Spleen (tissue), 11 donors: ENCODE measurements at regions not wholly inside any gene's neighbourhood (a gene's known extent, or its start where the extent isn't known, plus 50 kb on each side); places are given as distances from the start of the nearest gene placed in this dataset.

Experiments
- DNase-seq: peaks from one replicate; pipeline ENCODE4 v3.0.0-alpha.2; 2020
- H3K27ac ChIP-seq, 8 donors: fragments of 200-600 bp; sonication (generic) in 7 of 8; 1 replicate in 4 of 8; 2 replicates in 4 of 8; pipeline versions ENCODE4 v1.5.0 to v1.8.0; 2016 to 2021; ENCODE audit warnings: inconsistent platforms in 4 of 8, mild to moderate bottlenecking in 4 of 8, moderate library complexity in 1 of 8
- H3K27me3 ChIP-seq, 7 donors: fragments of 200-600 bp; sonication (generic) in 6 of 7; replicated peaks in 1 of 7; 1 replicate in 4 of 7; 2 replicates in 3 of 7; pipeline versions ENCODE4 v1.5.0 to v1.8.0; 2016 to 2021; ENCODE audit warnings: inconsistent platforms in 3 of 7, mild to moderate bottlenecking in 1 of 7
- H3K36me3 ChIP-seq, 6 donors: fragments of 200-600 bp; sonication (generic) in 5 of 6; 1 replicate in 4 of 6; 2 replicates in 2 of 6; pipeline versions ENCODE4 v1.5.0 to v1.8.0; 2016 to 2021; ENCODE audit warnings: inconsistent platforms in 2 of 6
- H3K4me1 ChIP-seq, 6 donors: fragments of 200-600 bp; sonication (generic) in 5 of 6; 1 replicate in 3 of 6; 2 replicates in 3 of 6; pipeline versions ENCODE4 v1.5.0 to v1.8.0; 2016 to 2021; ENCODE audit warnings: inconsistent platforms in 3 of 6
- H3K4me3 ChIP-seq, 8 donors: fragments of 200-600 bp; sonication (generic) in 7 of 8; 1 replicate in 4 of 8; 2 replicates in 4 of 8; pipeline versions ENCODE4 v1.5.0 to v1.8.0; 2016 to 2021; ENCODE audit warnings: inconsistent platforms in 4 of 8, mild to moderate bottlenecking in 4 of 8, moderate library complexity in 2 of 8
- H3K9me3 ChIP-seq, 8 donors: fragments of 200-600 bp; sonication (generic) in 7 of 8; 1 replicate in 4 of 8; 2 replicates in 4 of 8; pipeline versions ENCODE4 v1.5.0 to v1.8.0; 2016 to 2021; ENCODE audit warnings: inconsistent platforms in 4 of 8
- CTCF ChIP-seq, 11 experiments: fragments of 200-600 bp in 7 of 11; fragments of 450-650 bp in 4 of 11; sonication (generic) in 4 of 11; IDR thresholded peaks in 8 of 11; conservative IDR thresholded peaks in 3 of 11; 1 replicate in 7 of 11; 2 replicates in 4 of 11; pipeline versions ENCODE4 v1.4.0 to v1.8.0; 2016 to 2021; ENCODE audit warnings: antibody characterized with exemption in 11 of 11, inconsistent platforms in 4 of 11, mild to moderate bottlenecking in 1 of 11
- POLR2A ChIP-seq, 3 donors: fragments of 450-650 bp; IDR thresholded peaks; one replicate each; pipeline ENCODE4 v1.5.1; 2017; ENCODE audit warnings: antibody characterized with exemption in 3 of 3, mild to moderate bottlenecking in 1 of 3
- POLR2AphosphoS5 ChIP-seq, 3 donors: sonication (generic); formaldehyde crosslinking; IDR thresholded peaks; one replicate each; pipeline ENCODE4 v1.5.1; 2017; ENCODE audit warnings: antibody characterized with exemption in 3 of 3
- WGBS, 5 donors: extraction: QIAGEN DNeasy Blood & Tissue Kit in 3 of 5; methylation state at CpG; one replicate each; pipeline versions ENCODE4 v1.1.5 to v1.1.7; 2013 to 2018; 5-methylcytosine and 5-hydroxymethylcytosine counted together
- intact Hi-C: fragments of 100-400 bp; cut with DNase I; formaldehyde crosslinking; loops from one replicate; pipeline ENCODE4 v1.15.0; 2023; ENCODE audit warnings: low total_unique reads
- donor health status: healthy with polysubstance abuse.
- donor health status: DM: no; HTN: no; CAD: no; lungs with moderate emphysema.
- donor health status: DM: no; HTN: no; CAD: no.
- donor health status: Bipolar disorder and iron deficiency.
- donor health status: healthy.
- donor health status: DM: no; HTN: no; CAD: no.
- donor health status: DM: yes; HTN: yes; CAD: no.

GRCh38 chr10:25114036-25114411, 60.8 kb upstream of the GPR158 start:
- no peak for DNase-seq
- Histone ChIP-seq H3K4me3 (no peak overlapping the region), H3K4me1 (peaks cover 0 to 4% (median 0%) of the 10 kb centered on the region in 6 donors), H3K27ac (no peak overlapping the region), H3K9me3 (no peaks in the 10 kb centered on the region), H3K36me3 (no peaks in the 10 kb centered on the region), H3K27me3 (peaks cover 0 to 75% (median 10%) of the 10 kb centered on the region in 7 donors)
- WGBS, 5 donors: 78 to 88% (median 85%) methylated on average over 2 of the region's 2 CpGs
- intact Hi-C loops: no loop called here
- TF ChIP-seq CTCF (IDR thresholded peaks at IDR 0.05 in 8 of 11, conservative IDR thresholded peaks at IDR 0.05 in 3 of 11) (no peak), POLR2AphosphoS5 (IDR thresholded peaks at IDR 0.05) (no peak), POLR2A (IDR thresholded peaks at IDR 0.05) (no peak)

DNA sequence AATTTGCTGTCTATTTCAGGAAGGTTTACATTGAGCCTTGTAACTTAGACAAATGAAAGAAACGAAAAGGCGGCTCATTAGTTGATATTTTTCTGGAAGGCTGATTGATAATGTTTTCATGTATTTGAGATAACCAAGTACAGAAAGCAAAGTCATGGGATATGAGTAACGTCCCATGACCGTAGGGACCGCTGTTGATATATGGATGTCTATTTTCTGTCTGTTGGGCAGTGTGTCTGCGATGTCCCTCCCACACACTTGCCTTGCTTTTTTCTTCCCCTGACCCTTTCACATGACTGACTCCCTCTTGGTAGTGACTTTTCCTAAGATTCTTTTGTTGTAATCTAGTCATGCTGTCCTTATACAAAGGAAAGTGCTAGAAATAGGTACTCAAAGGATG, 57.0 kb upstream of the GPR158 start:
- intact Hi-C loops: no loop called here
- no peak for DNase-seq
- no peaks in the 10 kb centered on the region for H3K36me3 ChIP-seq
- H3K27me3 ChIP-seq: peaks cover 0 to 53% (median 9%) of the 10 kb centered on the region in 7 donors
- WGBS, 5 donors: 82 to 88% (median 84%) methylated on average over 6 of the region's 6 CpGs
- H3K4me1 ChIP-seq: peaks cover 0 to 4% (median 0%) of the 10 kb centered on the region in 6 donors
- H3K9me3 ChIP-seq: peaks cover 0 to 10% (median 8%) of the 10 kb centered on the region in 8 donors
- no peak overlapping the region for H3K27ac ChIP-seq
- no peak overlapping the region for H3K4me3 ChIP-seq
- TF ChIP-seq POLR2A (IDR thresholded peaks at IDR 0.05): no peak
- no peak for TF ChIP-seq POLR2AphosphoS5 (IDR thresholded peaks at IDR 0.05)
- TF ChIP-seq CTCF (IDR thresholded peaks at IDR 0.05 in 8 of 11, conservative IDR thresholded peaks at IDR 0.05 in 3 of 11): no peak

GRCh38 chr10:25120188-25120587, 54.6 kb upstream of the GPR158 start:
- no peak for TF ChIP-seq CTCF (IDR thresholded peaks at IDR 0.05 in 8 of 11, conservative IDR thresholded peaks at IDR 0.05 in 3 of 11)
- no peak for TF ChIP-seq POLR2A (IDR thresholded peaks at IDR 0.05)
- TF ChIP-seq POLR2AphosphoS5 (IDR thresholded peaks at IDR 0.05): no peak
- H3K4me1 ChIP-seq: no peaks in the 10 kb centered on the region
- intact Hi-C loops: no loop called here
- DNase-seq: no peak
- no peak overlapping the region for H3K4me3 ChIP-seq
- H3K9me3 ChIP-seq: peaks cover 0 to 12% (median 8%) of the 10 kb centered on the region in 8 donors
- H3K27ac ChIP-seq: no peak overlapping the region
- WGBS, 5 donors: 87 to 97% (median 92%) methylated on average over 3 of the region's 3 CpGs
- H3K36me3 ChIP-seq: no peaks in the 10 kb centered on the region
- peaks cover 0 to 36% (median 0%) of the 10 kb centered on the region in 7 donors for H3K27me3 ChIP-seq
